H1 (cell line): ENCODE measurements at regions not wholly inside any gene's neighbourhood (a gene's known extent, or its start where the extent isn't known, plus 50 kb on each side); places are given as distances from the start of the nearest gene placed in this dataset.

Source experiments
- CTCF ChIA-PET: fragments of 300-600 bp; sonication (Branson Sonifier 250); formaldehyde crosslinking; loops from one replicate; lab custom pipeline; 2021; ENCODE audit not compliant: partially characterized antibody; lab: Charles Lee
- POLR2A ChIA-PET: fragments of 300-600 bp; sonication (Branson Sonifier 250); formaldehyde crosslinking; loops from one replicate; lab custom pipeline; 2021; ENCODE audit warnings: inconsistent platforms; ENCODE audit not compliant: partially characterized antibody; lab: Charles Lee
- DNase-seq, 2 experiments: peaks; one replicate each; pipeline versions ENCODE4 v3.0.0 to v3.0.0-alpha.2; 2010 to 2022; ENCODE audit warnings: low spot score in 2 of 2, low read depth in 1 of 2, mixed read lengths in 1 of 2
- FAIRE-seq: peaks from 2 replicates; lab custom pipeline; 2011; peaks lifted over from hg19 to GRCh38; lab: Jason Lieb, UNC
- H2AFZ ChIP-seq: 2 replicates; pipeline ENCODE4 v1.8.1; 2012; ENCODE audit warnings: low read length, inconsistent platforms
- H2AK5ac ChIP-seq: 2 replicates; pipeline ENCODE4 v1.6.1; 2013; ENCODE audit warnings: low read depth, low read length
- H2BK120ac ChIP-seq: replicated peaks from 2 replicates; pipeline ENCODE3; 2013; ENCODE audit warnings: low read depth, low read length, inconsistent platforms
- H2BK12ac ChIP-seq: 2 replicates; pipeline ENCODE4 v1.6.1; 2013; ENCODE audit warnings: low read depth, low read length
- H2BK15ac ChIP-seq: 2 replicates; pipeline ENCODE4 v1.6.1; 2013; ENCODE audit warnings: low read length
- H2BK20ac ChIP-seq: 2 replicates; pipeline ENCODE4 v1.6.1; 2013; ENCODE audit warnings: low read length
- H2BK5ac ChIP-seq: 2 replicates; pipeline ENCODE4 v1.6.1; 2013; ENCODE audit warnings: low read depth, low read length
- H3K14ac ChIP-seq: 2 replicates; pipeline ENCODE4 v1.6.1; 2013; ENCODE audit warnings: inconsistent platforms; ENCODE audit not compliant: insufficient read length
- H3K18ac ChIP-seq: 2 replicates; pipeline ENCODE4 v1.6.1; 2013; ENCODE audit warnings: low read length; ENCODE audit errors: extremely low read depth
- H3K23ac ChIP-seq: 2 replicates; pipeline ENCODE4 v1.6.1; 2013; ENCODE audit warnings: inconsistent platforms; ENCODE audit not compliant: insufficient read length
- H3K23me2 ChIP-seq: 2 replicates; pipeline ENCODE4 v1.6.1; 2013; ENCODE audit warnings: low read depth, low read length
- H3K27ac ChIP-seq: 2 replicates; pipeline ENCODE4 v1.6.1; 2011; ENCODE audit warnings: low read depth, low read length, inconsistent platforms
- H3K27me3 ChIP-seq, 4 experiments: replicated peaks in 1 of 4; 1 replicate in 1 of 4; 2 replicates in 3 of 4; pipeline versions ENCODE4 v1.6.1 to v1.8.1; 2011 to 2013; ENCODE audit warnings: low read length in 3 of 4, mild to moderate bottlenecking in 3 of 4, inconsistent platforms in 2 of 4, mixed read lengths in 2 of 4, moderate library complexity in 1 of 4; ENCODE audit not compliant: control insufficient read depth in 3 of 4, insufficient read depth in 3 of 4; ENCODE audit errors: extremely low read depth in 1 of 4
- H3K36me3 ChIP-seq, 4 experiments: 2 replicates each; pipeline versions ENCODE4 v1.6.1 to v1.8.1; 2011 to 2013; ENCODE audit warnings: mild to moderate bottlenecking in 4 of 4, low read length in 3 of 4, moderate library complexity in 2 of 4, control low read depth in 1 of 4, inconsistent platforms in 1 of 4; ENCODE audit not compliant: insufficient read depth in 4 of 4, control insufficient read depth in 2 of 4
- H3K4ac ChIP-seq: replicated peaks from 2 replicates; pipeline ENCODE3; 2013; ENCODE audit warnings: low read length, low read depth, mixed read lengths, inconsistent platforms; ENCODE audit not compliant: insufficient read length
- H3K4me1 ChIP-seq, 4 experiments: replicated peaks in 1 of 4; 1 replicate in 1 of 4; 2 replicates in 3 of 4; pipeline versions ENCODE4 v1.6.1 to v1.8.1; 2011 to 2013; ENCODE audit warnings: low read length in 3 of 4, inconsistent platforms in 2 of 4, mixed read lengths in 1 of 4; ENCODE audit not compliant: insufficient read depth in 4 of 4, control insufficient read depth in 3 of 4
- H3K4me2 ChIP-seq, 2 experiments: 2 replicates each; pipeline versions ENCODE4 v1.6.1 to v1.8.1; 2011 to 2013; ENCODE audit warnings: low read depth in 2 of 2, low read length in 2 of 2, control low read depth in 1 of 2, inconsistent platforms in 1 of 2, mild to moderate bottlenecking in 1 of 2; ENCODE audit not compliant: insufficient read depth in 1 of 2
- H3K4me3 ChIP-seq, 4 experiments: fragments of 200-600, 300-600 bp in 1 of 4; sonication (generic), shearing (Covaris generic), sonication (Bioruptor Twin) in 1 of 4; 2 replicates each; pipeline versions ENCODE4 v1.5.1 to v1.8.1; 2011 to 2016; ENCODE audit warnings: low read length in 4 of 4, low read depth in 3 of 4, control low read depth in 2 of 4, inconsistent platforms in 2 of 4, mild to moderate bottlenecking in 2 of 4, mixed read lengths in 1 of 4, moderate library complexity in 1 of 4; ENCODE audit not compliant: insufficient read depth in 2 of 4; ENCODE audit errors: extremely low read depth in 1 of 4
- H3K56ac ChIP-seq: replicated peaks from 2 replicates; pipeline ENCODE3; 2013; ENCODE audit warnings: low read depth, mild to moderate bottlenecking, mixed read lengths, low read length, inconsistent platforms; ENCODE audit not compliant: insufficient read length
- H3K79me1 ChIP-seq: 2 replicates; pipeline ENCODE4 v1.6.1; 2013; ENCODE audit warnings: low read depth, low read length, control low read depth
- H3K79me2 ChIP-seq, 2 experiments: 2 replicates each; pipeline versions ENCODE4 v1.6.1 to v1.8.1; 2012 to 2013; ENCODE audit warnings: low read length in 2 of 2, mild to moderate bottlenecking in 2 of 2, inconsistent platforms in 1 of 2; ENCODE audit not compliant: insufficient read depth in 2 of 2, control insufficient read depth in 1 of 2
- H3K9ac ChIP-seq, 4 experiments: replicated peaks in 1 of 4; 1 replicate in 1 of 4; 2 replicates in 3 of 4; pipeline versions ENCODE4 v1.6.1 to v1.8.1; 2011 to 2013; ENCODE audit warnings: low read depth in 3 of 4, low read length in 3 of 4, control low read depth in 2 of 4, mild to moderate bottlenecking in 2 of 4, moderate library complexity in 2 of 4, inconsistent platforms in 1 of 4; ENCODE audit errors: extremely low read depth in 1 of 4
- H3K9me3 ChIP-seq, 2 experiments: 2 replicates each; pipeline versions ENCODE4 v1.6.1 to v1.8.1; 2012 to 2013; ENCODE audit warnings: mild to moderate bottlenecking in 2 of 2, moderate library complexity in 2 of 2, control low read depth in 1 of 2, inconsistent platforms in 1 of 2, low read depth in 1 of 2, low read length in 1 of 2, mixed read lengths in 1 of 2; ENCODE audit not compliant: insufficient read depth in 2 of 2
- H4K20me1 ChIP-seq, 2 experiments: replicated peaks in 1 of 2; 2 replicates each; pipeline versions ENCODE3 to v1.8.1; 2011 to 2013; ENCODE audit warnings: inconsistent platforms in 2 of 2, low read length in 2 of 2, mild to moderate bottlenecking in 1 of 2; ENCODE audit not compliant: insufficient read depth in 2 of 2, control insufficient read depth in 1 of 2
- H4K5ac ChIP-seq: 2 replicates; pipeline ENCODE4 v1.6.1; 2013; ENCODE audit warnings: low read length, low read depth, mixed read lengths, inconsistent platforms; ENCODE audit not compliant: insufficient read length
- H4K8ac ChIP-seq: 2 replicates; pipeline ENCODE4 v1.8.0; 2013; ENCODE audit warnings: mild to moderate bottlenecking, moderate library complexity, low read length, inconsistent platforms; ENCODE audit not compliant: insufficient read depth; ENCODE audit errors: extremely low read depth
- H4K91ac ChIP-seq: replicated peaks from 2 replicates; pipeline ENCODE3; 2013; ENCODE audit warnings: low read length, mixed read lengths, inconsistent platforms; ENCODE audit not compliant: insufficient read length
- BCL11A ChIP-seq, 2 experiments: IDR thresholded peaks; one replicate each; pipeline ENCODE4 v1.6.1; 2011; ENCODE audit warnings: low read depth in 2 of 2, low read length in 2 of 2, mild to moderate bottlenecking in 2 of 2
- CBX8 ChIP-seq: fragments of 300-800, 300-1000 bp; sonication (generic); IDR thresholded peaks from 2 replicates; pipeline ENCODE4 v1.7.1; 2016; ENCODE audit warnings: low read depth, low read length, borderline replicate concordance
- EP300 ChIP-seq, 2 experiments: IDR thresholded peaks; 1 replicate in 1 of 2; 2 replicates in 1 of 2; pipeline ENCODE4 v1.6.1; 2011 to 2012; ENCODE audit warnings: low read depth in 2 of 2, low read length in 2 of 2, mild to moderate bottlenecking in 2 of 2, borderline replicate concordance in 1 of 2, inconsistent platforms in 1 of 2, moderate library complexity in 1 of 2
- GTF2F1 ChIP-seq: IDR thresholded peaks from 2 replicates; pipeline ENCODE4 v1.6.1; 2012; ENCODE audit warnings: low read depth, low read length, improper control_type of control experiment, borderline replicate concordance
- HDAC2 ChIP-seq, 2 experiments: fragments of 300-600 bp in 1 of 2; sonication (generic) in 1 of 2; IDR thresholded peaks; 2 replicates each; pipeline ENCODE4 v1.6.1; 2011 to 2012; ENCODE audit warnings: low read depth in 2 of 2, low read length in 2 of 2, mild to moderate bottlenecking in 2 of 2, moderate library complexity in 2 of 2, borderline replicate concordance in 1 of 2, inconsistent platforms in 1 of 2
- KDM1A ChIP-seq: fragments of 200-600, 300-600 bp; sonication (generic); IDR thresholded peaks from 2 replicates; pipeline ENCODE4 v1.7.1; 2016; ENCODE audit warnings: mild to moderate bottlenecking, low read length, borderline replicate concordance
- RBBP5 ChIP-seq: IDR thresholded peaks from 2 replicates; pipeline ENCODE4 v1.7.1; 2012; ENCODE audit warnings: low read depth, mild to moderate bottlenecking, inconsistent platforms, low read length, moderate library complexity, borderline replicate concordance
- SIX5 ChIP-seq: IDR thresholded peaks from 2 replicates; pipeline ENCODE4 v1.6.1; 2011; ENCODE audit warnings: mild to moderate bottlenecking, low read depth, low read length
- SP4 ChIP-seq: IDR thresholded peaks from 2 replicates; pipeline ENCODE4 v1.6.1; 2012; ENCODE audit warnings: low read length, inconsistent platforms
- WGBS, 2 experiments: shearing (Covaris generic) in 1 of 2; methylation state at CpG; one replicate each; pipeline versions ENCODE4 v1.1.6 to v1.1.7; 2013 to 2015; ENCODE audit warnings: low lambda C conversion rate in 2 of 2, mixed read lengths in 2 of 2, inconsistent platforms in 1 of 2, low coverage in 1 of 2, missing lambda C conversion rate in 1 of 2; ENCODE audit not compliant: insufficient replicate concordance in 2 of 2, insufficient coverage in 1 of 2, insufficient read length in 1 of 2; ENCODE audit errors: extremely low coverage in 1 of 2, missing lambda C conversion rate in 1 of 2; 5-methylcytosine and 5-hydroxymethylcytosine counted together

- FAIRE-seq (no peak), DNase-seq (no peak)
- H3K4me2 ChIP-seq: no peak overlapping the region
Observed at GRCh38 chr3:152944671-152945070, 109.7 kb downstream of the P2RY1 start.

More at GRCh38 chr3:152944671-152945070, 109.7 kb downstream of the P2RY1 start:
- H2BK12ac ChIP-seq: no peak overlapping the region
- no peak overlapping the region for H3K18ac ChIP-seq
- no peak overlapping the region for H3K9ac ChIP-seq
- H3K79me1 ChIP-seq: no peaks in the 10 kb centered on the region
- H3K56ac ChIP-seq: no peak overlapping the region
- ChIA-PET CTCF (no interaction called here), POLR2A (no interaction called here)
- no peaks in the 10 kb centered on the region for H3K9me3 ChIP-seq
- no peak overlapping the region for H4K8ac ChIP-seq
- H3K4ac ChIP-seq: no peak overlapping the region
- H3K4me3 ChIP-seq: no peak overlapping the region
- H3K79me2 ChIP-seq: no peaks in the 10 kb centered on the region
- no peak overlapping the region for H2AK5ac ChIP-seq
- no peak overlapping the region for H3K27ac ChIP-seq
- H3K27me3 ChIP-seq: no peaks in the 10 kb centered on the region
- H3K23me2 ChIP-seq: no peaks in the 10 kb centered on the region; the same call in 1 of the 2 replicates
- no peak overlapping the region for H4K91ac ChIP-seq
- no peaks in the 10 kb centered on the region for H4K20me1 ChIP-seq
- no peak overlapping the region for H2BK120ac ChIP-seq
- no peak for TF ChIP-seq BCL11A (IDR thresholded peaks at IDR 0.05; ENCODE audit: low read depth in 2 of 2, low read length in 2 of 2)
- TF ChIP-seq EP300 (IDR thresholded peaks at IDR 0.05; ENCODE audit: borderline replicate concordance in 1 of 2, low read depth in 2 of 2, low read length in 2 of 2): no peak
- TF ChIP-seq CBX8: no peak
- TF ChIP-seq GTF2F1: no peak
- no peak for TF ChIP-seq KDM1A
- no peak for TF ChIP-seq SIX5
- no peak for TF ChIP-seq SP4
- no peak for TF ChIP-seq RBBP5
- no peak for TF ChIP-seq HDAC2 (IDR thresholded peaks at IDR 0.05; ENCODE audit: borderline replicate concordance in 1 of 2, low read depth in 2 of 2, low read length in 2 of 2)
- H3K14ac ChIP-seq: no peak overlapping the region
- peaks cover 0 to 3% (median 1%) of the 10 kb centered on the region in 4 experiments; a peak in 1 of 7 replicates for H3K4me1 ChIP-seq
- H2AFZ ChIP-seq: no peak overlapping the region
- no peak overlapping the region for H4K5ac ChIP-seq
- H2BK20ac ChIP-seq: no peak overlapping the region
- H3K23ac ChIP-seq: no peak overlapping the region
- no peak overlapping the region for H2BK5ac ChIP-seq
- H2BK15ac ChIP-seq: no peak overlapping the region
- H3K36me3 ChIP-seq: no peaks in the 10 kb centered on the region
- 91 to 100% methylated on average over 1 of the region's 1 CpG for WGBS, 2 experiments
